ENCODE measurements at regions not wholly inside any gene's neighbourhood (a gene's known extent, or its start where the extent isn't known, plus 50 kb on each side); places are given as distances from the start of the nearest gene placed in this dataset.

DNA sequence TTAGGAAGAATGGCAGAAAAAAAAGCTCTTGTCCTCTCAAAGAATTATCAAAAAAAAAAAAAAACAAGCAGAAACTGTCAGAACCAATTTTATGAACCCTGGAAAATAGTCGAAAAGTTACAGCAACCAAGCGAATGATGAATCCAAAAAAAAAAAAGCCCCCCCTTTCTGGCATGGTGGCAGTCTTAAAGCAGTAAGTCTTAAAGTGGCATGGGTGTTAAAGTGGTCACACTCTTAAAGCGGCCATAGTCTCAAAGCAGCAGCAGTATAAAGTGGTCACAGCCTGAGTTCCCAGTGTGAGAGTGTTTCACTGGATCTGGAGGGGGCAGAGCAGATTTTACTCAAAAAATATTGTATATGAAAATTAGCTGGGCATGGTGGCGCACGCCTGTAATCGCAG is 96.8 kb upstream of the RAB18 start:
- TF ChIP-seq EGR1 (IDR thresholded peaks at IDR 0.05) = no peak
- no peak for TF ChIP-seq YY1 (IDR thresholded peaks at IDR 0.05; ENCODE audit: low read depth)
- TF ChIP-seq TAF1 (IDR thresholded peaks at IDR 0.05; ENCODE audit: low read depth) = no peak
- TF ChIP-seq, protein P1, sequence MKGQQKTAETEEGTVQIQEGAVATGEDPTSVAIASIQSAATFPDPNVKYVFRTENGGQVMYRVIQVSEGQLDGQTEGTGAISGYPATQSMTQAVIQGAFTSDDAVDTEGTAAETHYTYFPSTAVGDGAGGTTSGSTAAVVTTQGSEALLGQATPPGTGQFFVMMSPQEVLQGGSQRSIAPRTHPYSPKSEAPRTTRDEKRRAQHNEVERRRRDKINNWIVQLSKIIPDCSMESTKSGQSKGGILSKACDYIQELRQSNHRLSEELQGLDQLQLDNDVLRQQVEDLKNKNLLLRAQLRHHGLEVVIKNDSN (IDR thresholded peaks at IDR 0.05) = no peak
- TF ChIP-seq CEBPB (IDR thresholded peaks at IDR 0.05) = no peak
- no peak for TF ChIP-seq RAD21 (IDR thresholded peaks at IDR 0.05; ENCODE audit: low read depth)
- TF ChIP-seq, protein P2, sequence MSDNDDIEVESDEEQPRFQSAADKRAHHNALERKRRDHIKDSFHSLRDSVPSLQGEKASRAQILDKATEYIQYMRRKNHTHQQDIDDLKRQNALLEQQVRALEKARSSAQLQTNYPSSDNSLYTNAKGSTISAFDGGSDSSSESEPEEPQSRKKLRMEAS (IDR thresholded peaks at IDR 0.05) = no peak
- no peak for TF ChIP-seq TEAD4 (IDR thresholded peaks at IDR 0.05)
- no peak for TF ChIP-seq ZBTB7A (IDR thresholded peaks at IDR 0.05; ENCODE audit: low read depth)
- no peak for TF ChIP-seq EP300 (IDR thresholded peaks at IDR 0.05; ENCODE audit: borderline replicate concordance)
- TF ChIP-seq FOXM1 (IDR thresholded peaks at IDR 0.05; ENCODE audit: borderline replicate concordance, low read depth) = no peak
- no peak for TF ChIP-seq TCF12 (IDR thresholded peaks at IDR 0.05; ENCODE audit: low read depth)
- no peak for TF ChIP-seq CREB1 (IDR thresholded peaks at IDR 0.05; ENCODE audit: low read depth)
- TF ChIP-seq, protein P3, sequence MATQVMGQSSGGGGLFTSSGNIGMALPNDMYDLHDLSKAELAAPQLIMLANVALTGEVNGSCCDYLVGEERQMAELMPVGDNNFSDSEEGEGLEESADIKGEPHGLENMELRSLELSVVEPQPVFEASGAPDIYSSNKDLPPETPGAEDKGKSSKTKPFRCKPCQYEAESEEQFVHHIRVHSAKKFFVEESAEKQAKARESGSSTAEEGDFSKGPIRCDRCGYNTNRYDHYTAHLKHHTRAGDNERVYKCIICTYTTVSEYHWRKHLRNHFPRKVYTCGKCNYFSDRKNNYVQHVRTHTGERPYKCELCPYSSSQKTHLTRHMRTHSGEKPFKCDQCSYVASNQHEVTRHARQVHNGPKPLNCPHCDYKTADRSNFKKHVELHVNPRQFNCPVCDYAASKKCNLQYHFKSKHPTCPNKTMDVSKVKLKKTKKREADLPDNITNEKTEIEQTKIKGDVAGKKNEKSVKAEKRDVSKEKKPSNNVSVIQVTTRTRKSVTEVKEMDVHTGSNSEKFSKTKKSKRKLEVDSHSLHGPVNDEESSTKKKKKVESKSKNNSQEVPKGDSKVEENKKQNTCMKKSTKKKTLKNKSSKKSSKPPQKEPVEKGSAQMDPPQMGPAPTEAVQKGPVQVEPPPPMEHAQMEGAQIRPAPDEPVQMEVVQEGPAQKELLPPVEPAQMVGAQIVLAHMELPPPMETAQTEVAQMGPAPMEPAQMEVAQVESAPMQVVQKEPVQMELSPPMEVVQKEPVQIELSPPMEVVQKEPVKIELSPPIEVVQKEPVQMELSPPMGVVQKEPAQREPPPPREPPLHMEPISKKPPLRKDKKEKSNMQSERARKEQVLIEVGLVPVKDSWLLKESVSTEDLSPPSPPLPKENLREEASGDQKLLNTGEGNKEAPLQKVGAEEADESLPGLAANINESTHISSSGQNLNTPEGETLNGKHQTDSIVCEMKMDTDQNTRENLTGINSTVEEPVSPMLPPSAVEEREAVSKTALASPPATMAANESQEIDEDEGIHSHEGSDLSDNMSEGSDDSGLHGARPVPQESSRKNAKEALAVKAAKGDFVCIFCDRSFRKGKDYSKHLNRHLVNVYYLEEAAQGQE (IDR thresholded peaks at IDR 0.05; ENCODE audit: low read depth) = no peak
- no peak for TF ChIP-seq NFIC (IDR thresholded peaks at IDR 0.05)

- no peak for TF ChIP-seq NFIC (IDR thresholded peaks at IDR 0.05)
- TF ChIP-seq RAD21 (IDR thresholded peaks at IDR 0.05; ENCODE audit: low read depth) = no peak
- TF ChIP-seq, protein P2 (IDR thresholded peaks at IDR 0.05) = no peak
- TF ChIP-seq YY1 (IDR thresholded peaks at IDR 0.05; ENCODE audit: low read depth) = no peak
- no peak for TF ChIP-seq EP300 (IDR thresholded peaks at IDR 0.05; ENCODE audit: borderline replicate concordance)
- no peak for TF ChIP-seq FOXM1 (IDR thresholded peaks at IDR 0.05; ENCODE audit: borderline replicate concordance, low read depth)
- TF ChIP-seq, protein P3 (IDR thresholded peaks at IDR 0.05; ENCODE audit: low read depth) = no peak
- TF ChIP-seq, protein P1 (IDR thresholded peaks at IDR 0.05) = no peak
Measured at GRCh38 chr10:27399871-27400270, 104.2 kb upstream of the RAB18 start.

DNA sequence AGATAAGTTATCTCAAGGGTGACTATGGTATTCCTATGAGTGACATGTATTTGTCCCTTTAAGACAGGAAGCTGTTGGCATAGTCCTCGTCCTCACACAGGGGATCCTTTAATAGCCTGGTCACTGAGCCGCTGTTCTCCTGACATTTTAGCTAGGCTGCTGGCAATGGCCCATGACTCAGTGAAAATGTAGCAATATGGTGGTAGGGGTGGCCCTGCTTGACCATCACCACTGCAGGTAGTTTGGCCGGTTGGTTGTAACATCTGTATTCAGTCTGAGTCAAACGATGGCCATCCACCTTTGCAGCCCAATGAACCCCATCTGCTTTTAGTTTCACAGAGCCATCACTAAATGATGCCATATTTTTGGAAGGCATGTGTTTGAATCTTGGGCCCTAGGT is 110.1 kb upstream of the RAB18 start:
- TF ChIP-seq CEBPB (IDR thresholded peaks at IDR 0.05) = no peak
- no peak for TF ChIP-seq RAD21 (IDR thresholded peaks at IDR 0.05; ENCODE audit: low read depth)
- no peak for TF ChIP-seq EGR1 (IDR thresholded peaks at IDR 0.05)
- TF ChIP-seq, protein P3 (IDR thresholded peaks at IDR 0.05; ENCODE audit: low read depth) = no peak
- TF ChIP-seq, protein P1 (IDR thresholded peaks at IDR 0.05) = no peak
- no peak for TF ChIP-seq ZBTB7A (IDR thresholded peaks at IDR 0.05; ENCODE audit: low read depth)
- TF ChIP-seq YY1 (IDR thresholded peaks at IDR 0.05; ENCODE audit: low read depth) = no peak
- no peak for TF ChIP-seq NFIC (IDR thresholded peaks at IDR 0.05)
- TF ChIP-seq, protein P2 (IDR thresholded peaks at IDR 0.05) = no peak
- TF ChIP-seq TCF12 (IDR thresholded peaks at IDR 0.05; ENCODE audit: low read depth) = no peak
- TF ChIP-seq EP300 (IDR thresholded peaks at IDR 0.05; ENCODE audit: borderline replicate concordance) = no peak
- TF ChIP-seq TEAD4 (IDR thresholded peaks at IDR 0.05) = no peak
- no peak for TF ChIP-seq TAF1 (IDR thresholded peaks at IDR 0.05; ENCODE audit: low read depth)

GRCh38 chr10:27392606-27393005 is 111.5 kb upstream of the RAB18 start:
- TF ChIP-seq TCF12 (IDR thresholded peaks at IDR 0.05; ENCODE audit: low read depth) (no peak), TEAD4 (IDR thresholded peaks at IDR 0.05) (no peak), EP300 (IDR thresholded peaks at IDR 0.05; ENCODE audit: borderline replicate concordance) (no peak), CEBPB (IDR thresholded peaks at IDR 0.05) (no peak), TAF1 (IDR thresholded peaks at IDR 0.05; ENCODE audit: low read depth) (no peak), CREB1 (IDR thresholded peaks at IDR 0.05; ENCODE audit: low read depth) (no peak), ZBTB7A (IDR thresholded peaks at IDR 0.05; ENCODE audit: low read depth) (no peak)
- TF ChIP-seq, protein P3 (IDR thresholded peaks at IDR 0.05; ENCODE audit: low read depth) = no peak
- TF ChIP-seq, protein P1 (IDR thresholded peaks at IDR 0.05) = no peak
